ENCODE measurements at regions not wholly inside any gene's neighbourhood (a gene's known extent, or its start where the extent isn't known, plus 50 kb on each side); places are given as distances from the start of the nearest gene placed in this dataset.

DNA sequence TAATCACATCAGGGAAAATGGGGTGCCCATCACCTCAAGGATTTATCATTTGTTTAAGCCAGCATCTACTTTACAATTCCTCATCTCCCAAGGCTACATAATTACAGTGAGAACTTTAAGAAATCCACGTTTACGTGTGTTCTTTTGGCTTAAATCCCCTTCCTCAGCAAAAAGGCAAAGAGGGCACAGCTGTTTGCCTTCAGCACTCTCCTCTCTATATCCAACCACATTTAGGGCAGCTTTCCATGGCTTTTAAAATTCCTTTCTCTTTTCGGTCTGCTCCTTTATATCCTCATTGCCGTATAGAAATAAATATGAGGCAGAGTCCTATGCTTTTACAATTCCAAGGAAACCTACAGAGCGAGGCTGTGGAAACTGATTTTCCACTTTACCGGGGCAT, 175.9 kb downstream of the EMP1 start:
- H3K36me3 ChIP-seq = no peaks in the 10 kb centered on the region
- H3K27me3 ChIP-seq = peaks cover 3% of the 10 kb centered on the region
- H3K27ac ChIP-seq = no peak overlapping the region
- H3K4me3 ChIP-seq (ENCODE audit: low read depth in 1 of 2, low read length in 1 of 2) = no peak overlapping the region
- TF ChIP-seq, protein P1, sequence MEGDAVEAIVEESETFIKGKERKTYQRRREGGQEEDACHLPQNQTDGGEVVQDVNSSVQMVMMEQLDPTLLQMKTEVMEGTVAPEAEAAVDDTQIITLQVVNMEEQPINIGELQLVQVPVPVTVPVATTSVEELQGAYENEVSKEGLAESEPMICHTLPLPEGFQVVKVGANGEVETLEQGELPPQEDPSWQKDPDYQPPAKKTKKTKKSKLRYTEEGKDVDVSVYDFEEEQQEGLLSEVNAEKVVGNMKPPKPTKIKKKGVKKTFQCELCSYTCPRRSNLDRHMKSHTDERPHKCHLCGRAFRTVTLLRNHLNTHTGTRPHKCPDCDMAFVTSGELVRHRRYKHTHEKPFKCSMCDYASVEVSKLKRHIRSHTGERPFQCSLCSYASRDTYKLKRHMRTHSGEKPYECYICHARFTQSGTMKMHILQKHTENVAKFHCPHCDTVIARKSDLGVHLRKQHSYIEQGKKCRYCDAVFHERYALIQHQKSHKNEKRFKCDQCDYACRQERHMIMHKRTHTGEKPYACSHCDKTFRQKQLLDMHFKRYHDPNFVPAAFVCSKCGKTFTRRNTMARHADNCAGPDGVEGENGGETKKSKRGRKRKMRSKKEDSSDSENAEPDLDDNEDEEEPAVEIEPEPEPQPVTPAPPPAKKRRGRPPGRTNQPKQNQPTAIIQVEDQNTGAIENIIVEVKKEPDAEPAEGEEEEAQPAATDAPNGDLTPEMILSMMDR (IDR thresholded peaks at IDR 0.05) = no peak
- H3K9me3 ChIP-seq = no peaks in the 10 kb centered on the region
- H3K4me1 ChIP-seq (ENCODE audit: control insufficient read depth in 1 of 2, insufficient read depth in 1 of 2, low read depth in 1 of 2, low read length in 1 of 2) = no peaks in the 10 kb centered on the region

DNA sequence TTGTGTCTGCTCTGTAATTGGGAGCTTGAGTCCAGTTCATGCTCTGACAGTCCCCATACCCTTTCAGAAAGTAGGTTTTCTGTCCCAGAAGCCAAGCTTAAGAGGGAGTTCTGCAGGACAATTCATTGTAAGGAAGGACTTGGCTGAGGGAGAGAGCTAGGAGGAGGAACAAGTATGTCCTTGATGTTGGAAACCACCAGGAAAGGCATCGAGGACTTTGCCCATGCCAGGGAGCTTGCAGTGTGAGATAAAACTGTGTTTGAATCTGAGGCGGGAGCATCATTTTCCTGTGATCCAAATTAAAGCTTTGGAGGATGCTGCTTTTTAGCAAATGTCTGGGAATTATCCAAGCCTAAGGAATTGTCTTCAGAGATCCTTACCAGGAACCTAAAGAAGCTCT, 175.3 kb downstream of the EMP1 start:
- H3K27me3 ChIP-seq = peaks cover 3% of the 10 kb centered on the region
- H3K9me3 ChIP-seq = no peaks in the 10 kb centered on the region
- no peak overlapping the region for H3K4me3 ChIP-seq (ENCODE audit: low read depth in 1 of 2, low read length in 1 of 2)
- no peaks in the 10 kb centered on the region for H3K4me1 ChIP-seq (ENCODE audit: control insufficient read depth in 1 of 2, insufficient read depth in 1 of 2, low read depth in 1 of 2, low read length in 1 of 2)
- H3K36me3 ChIP-seq = no peaks in the 10 kb centered on the region
- no peak overlapping the region for H3K27ac ChIP-seq
- TF ChIP-seq, protein P1 (IDR thresholded peaks at IDR 0.05) = no peak

DNA sequence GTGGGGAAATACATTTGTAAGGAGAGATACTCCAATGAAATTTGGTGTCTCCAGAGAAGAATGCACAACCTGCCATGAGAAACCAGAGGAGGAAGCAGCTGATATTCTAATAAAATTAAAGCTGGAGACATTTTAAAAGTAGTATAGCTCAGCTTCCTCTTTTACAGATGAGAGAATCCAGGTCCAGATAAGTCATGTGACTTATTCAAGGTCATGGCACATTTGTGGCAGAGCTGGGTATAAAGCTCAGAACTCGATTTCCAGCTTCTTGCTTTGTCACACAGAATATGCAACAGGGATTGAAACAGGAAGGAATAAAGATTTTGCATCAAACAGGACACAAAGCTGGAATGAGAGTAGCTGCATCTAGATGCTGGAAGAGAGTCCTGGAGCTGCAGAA, 174.8 kb downstream of the EMP1 start:
- TF ChIP-seq, protein P1 (IDR thresholded peaks at IDR 0.05) = no peak
- H3K27me3 ChIP-seq = peaks cover 3% of the 10 kb centered on the region
- no peak overlapping the region for H3K27ac ChIP-seq
- no peaks in the 10 kb centered on the region for H3K9me3 ChIP-seq
- no peaks in the 10 kb centered on the region for H3K36me3 ChIP-seq
- no peaks in the 10 kb centered on the region for H3K4me1 ChIP-seq (ENCODE audit: control insufficient read depth in 1 of 2, insufficient read depth in 1 of 2, low read depth in 1 of 2, low read length in 1 of 2)
- H3K4me3 ChIP-seq (ENCODE audit: low read depth in 1 of 2, low read length in 1 of 2) = no peak overlapping the region

DNA sequence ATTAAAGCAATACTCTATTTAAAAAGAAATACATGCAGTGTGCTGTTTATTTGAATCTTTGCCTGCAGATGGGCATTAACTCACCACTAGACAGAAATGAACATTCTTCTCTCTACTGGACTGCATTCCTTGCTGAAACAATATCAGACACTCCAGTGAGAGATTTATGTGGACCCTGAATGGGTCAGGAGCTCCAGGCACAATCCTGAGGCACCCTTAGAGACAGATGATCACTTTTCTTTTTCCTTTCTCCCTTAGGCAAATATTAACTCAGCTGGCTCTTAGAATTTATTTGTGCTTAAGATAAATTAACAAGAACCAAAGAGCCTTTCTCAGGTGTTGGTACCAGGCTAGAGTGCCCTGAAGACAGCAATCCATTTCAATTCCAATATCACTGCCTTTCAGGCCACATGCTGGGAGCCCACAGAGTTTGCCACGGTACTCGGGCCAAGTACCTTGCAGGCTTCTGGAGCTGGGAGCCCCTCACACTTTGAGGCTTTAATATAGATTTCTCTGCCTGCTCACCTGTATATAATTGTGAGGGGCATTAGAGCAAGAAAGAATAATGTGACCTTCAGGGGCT, 173.0 kb downstream of the EMP1 start:
- TF ChIP-seq, protein P1 (IDR thresholded peaks at IDR 0.05) = no peak
- no peak overlapping the region for H3K4me3 ChIP-seq (ENCODE audit: low read depth in 1 of 2, low read length in 1 of 2)
- H3K9me3 ChIP-seq = no peaks in the 10 kb centered on the region
- H3K27ac ChIP-seq = no peak overlapping the region
- H3K27me3 ChIP-seq = peaks cover 3% of the 10 kb centered on the region
- no peaks in the 10 kb centered on the region for H3K36me3 ChIP-seq
- H3K4me1 ChIP-seq (ENCODE audit: control insufficient read depth in 1 of 2, insufficient read depth in 1 of 2, low read depth in 1 of 2, low read length in 1 of 2) = no peaks in the 10 kb centered on the region

DNA sequence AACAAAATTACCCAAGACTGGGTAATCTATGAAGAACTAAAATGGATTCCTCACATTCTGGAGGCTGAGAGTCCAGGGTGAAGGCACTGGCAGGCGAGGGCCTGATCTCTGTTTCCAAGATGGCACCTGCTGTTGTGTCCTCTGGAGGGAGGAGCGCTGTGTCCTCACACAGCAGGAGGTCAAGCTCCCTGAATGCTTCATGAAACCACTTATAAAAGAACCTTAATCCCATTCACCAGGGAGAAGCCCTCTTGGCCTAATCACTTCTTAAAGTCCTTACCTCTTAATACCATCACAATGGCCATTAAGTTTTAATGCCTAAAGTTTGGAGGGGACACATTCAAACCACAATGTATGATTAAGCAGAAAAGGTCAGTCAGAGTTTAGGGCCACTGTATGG, 172.4 kb downstream of the EMP1 start:
- TF ChIP-seq, protein P1 (IDR thresholded peaks at IDR 0.05) = no peak
- no peaks in the 10 kb centered on the region for H3K9me3 ChIP-seq
- no peaks in the 10 kb centered on the region for H3K36me3 ChIP-seq
- H3K27me3 ChIP-seq = peaks cover 3% of the 10 kb centered on the region
- H3K4me3 ChIP-seq (ENCODE audit: low read depth in 1 of 2, low read length in 1 of 2) = no peak overlapping the region
- no peak overlapping the region for H3K27ac ChIP-seq
- no peaks in the 10 kb centered on the region for H3K4me1 ChIP-seq (ENCODE audit: control insufficient read depth in 1 of 2, insufficient read depth in 1 of 2, low read depth in 1 of 2, low read length in 1 of 2)

DNA sequence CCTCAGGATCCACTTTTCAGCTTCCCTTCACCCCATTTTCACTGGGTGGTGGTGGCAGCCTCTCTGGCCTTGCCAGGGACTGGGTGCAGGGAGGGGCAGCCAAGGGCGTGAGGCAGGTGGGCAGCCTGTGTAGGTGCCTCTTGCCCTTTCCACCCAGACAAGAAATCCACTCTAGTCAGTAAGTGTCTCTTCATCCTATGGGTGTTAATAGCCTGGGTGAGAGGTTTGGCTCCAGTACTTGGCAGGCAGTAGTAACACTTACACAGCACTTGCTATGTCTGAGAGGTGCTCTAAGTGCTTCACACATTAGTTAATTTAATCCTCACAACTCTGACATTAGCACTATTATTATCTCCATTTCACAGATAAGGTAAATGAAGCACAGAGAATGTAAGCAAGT, 171.9 kb downstream of the EMP1 start:
- Histone ChIP-seq H3K36me3 (no peaks in the 10 kb centered on the region), H3K4me1 (ENCODE audit: control insufficient read depth in 1 of 2, insufficient read depth in 1 of 2, low read depth in 1 of 2, low read length in 1 of 2) (no peaks in the 10 kb centered on the region), H3K27ac (no peak overlapping the region), H3K27me3 (peaks cover 3% of the 10 kb centered on the region), H3K4me3 (ENCODE audit: low read depth in 1 of 2, low read length in 1 of 2) (no peak overlapping the region), H3K9me3 (no peaks in the 10 kb centered on the region)
- TF ChIP-seq, protein P1 (IDR thresholded peaks at IDR 0.05) = no peak
